K562 (cell line): ENCODE measurements at regions not wholly inside any gene's neighbourhood (a gene's known extent, or its start where the extent isn't known, plus 50 kb on each side); places are given as distances from the start of the nearest gene placed in this dataset.

Source experiments
- ATAC-seq: fragments of 200-7000 bp; cut with Tn5 transposase; 3 replicates; pipeline ENCODE4 v1.9.1; 2020; ENCODE audit warnings: moderate library complexity
- BruUV-seq: library from RNA; stranded (reverse); fragments of 400-500 nt; replicated peaks from 2 replicates; lab custom pipeline; 2021; lab: Mats Ljungman, UMichigan
- CTCF ChIA-PET: fragments of 300-600 bp; formaldehyde crosslinking; extraction: SDS; loops from one replicate; lab custom pipeline; 2021; ENCODE audit warnings: low intra/inter-chr PET ratio; lab: Yijun Ruan, JAX
- POLR2A ChIA-PET: fragments of 300-600, 350-650 bp; sonication (Branson Sonifier 250); formaldehyde crosslinking; extraction: SDS; loops from one replicate; lab custom pipeline; 2021; ENCODE audit warnings: antibody characterized with exemption, inconsistent platforms; lab: Yijun Ruan, JAX
- DNase-seq, 4 experiments: peaks; one replicate each; pipeline versions ENCODE4 v3.0.0 to v3.0.0-alpha.2; 2011 to 2018; ENCODE audit warnings: low spot score in 3 of 4, mixed read lengths in 3 of 4; ENCODE audit errors: extremely low read depth in 1 of 4
- FAIRE-seq: peaks from 2 replicates; lab custom pipeline; 2011; peaks lifted over from hg19 to GRCh38; lab: Jason Lieb, UNC
- H2AFZ ChIP-seq: 2 replicates; pipeline ENCODE4 v1.6.0; 2011; ENCODE audit warnings: low read depth, low read length, control low read depth, inconsistent platforms
- H3K27ac ChIP-seq: fragments of 200-600 bp; 3 replicates; pipeline ENCODE4 v1.8.0; 2011; ENCODE audit warnings: low read depth, mild to moderate bottlenecking, control low read depth, inconsistent platforms, low read length, moderate library complexity, mixed read lengths; ENCODE audit errors: extremely low read depth
- H3K27me3 ChIP-seq, 2 experiments: fragments of 300-600 bp in 1 of 2; 2 replicates in 1 of 2; 3 replicates in 1 of 2; pipeline versions ENCODE4 v1.6.0 to v1.8.0; 2011; ENCODE audit warnings: inconsistent platforms in 2 of 2, low read length in 2 of 2, mild to moderate bottlenecking in 1 of 2, mixed read lengths in 1 of 2, moderate library complexity in 1 of 2; ENCODE audit not compliant: control insufficient read depth in 2 of 2, insufficient read depth in 2 of 2
- H3K36me3 ChIP-seq: fragments of 300-600 bp; 3 replicates; pipeline ENCODE4 v1.8.0; 2011; ENCODE audit warnings: mild to moderate bottlenecking, low read length, inconsistent platforms; ENCODE audit not compliant: control insufficient read depth, insufficient read depth
- H3K4me1 ChIP-seq, 2 experiments: fragments of 200-600 bp in 1 of 2; replicated peaks in 1 of 2; 2 replicates in 1 of 2; 3 replicates in 1 of 2; pipeline versions ENCODE4 v1.5.1 to v1.8.0; 2011; ENCODE audit warnings: inconsistent platforms in 2 of 2, low read length in 2 of 2, mild to moderate bottlenecking in 1 of 2, mixed read lengths in 1 of 2, moderate library complexity in 1 of 2; ENCODE audit not compliant: control insufficient read depth in 2 of 2, insufficient read depth in 2 of 2
- H3K4me2 ChIP-seq: 2 replicates; pipeline ENCODE4 v1.6.1; 2011; ENCODE audit warnings: low read length, control low read depth, inconsistent platforms, mixed read lengths; ENCODE audit not compliant: insufficient read depth
- H3K4me3 ChIP-seq: fragments of 200-600 bp; sonication (generic), shearing (Covaris generic); 2 replicates; pipeline ENCODE4 v1.5.1; 2016; ENCODE audit warnings: control low read depth, inconsistent platforms
- H3K79me2 ChIP-seq: fragments of 200-600 bp; 3 replicates; pipeline ENCODE4 v1.8.0; 2011; ENCODE audit warnings: low read length, inconsistent platforms; ENCODE audit not compliant: control insufficient read depth, insufficient read depth
- H3K9ac ChIP-seq, 2 experiments: 2 replicates each; pipeline versions ENCODE4 v1.6.0 to v1.6.1; 2011; ENCODE audit warnings: low read depth in 2 of 2, low read length in 2 of 2, control low read depth in 1 of 2, inconsistent platforms in 1 of 2, mild to moderate bottlenecking in 1 of 2, mixed read lengths in 1 of 2; ENCODE audit not compliant: insufficient read depth in 1 of 2
- H3K9me1 ChIP-seq: one replicate; pipeline ENCODE4 v1.6.0; 2011; ENCODE audit warnings: inconsistent platforms, mild to moderate bottlenecking, low read length, moderate library complexity; ENCODE audit not compliant: control insufficient read depth, insufficient read depth
- H3K9me3 ChIP-seq: replicated peaks from 2 replicates; pipeline ENCODE4 v1.5.1; 2011; ENCODE audit warnings: low read depth, low read length, inconsistent platforms; ENCODE audit not compliant: control insufficient read depth, insufficient read depth
- H4K20me1 ChIP-seq: replicated peaks from 2 replicates; pipeline ENCODE4 v1.6.1; 2011; ENCODE audit warnings: low read length, inconsistent platforms, mixed read lengths; ENCODE audit not compliant: control insufficient read depth, insufficient read depth
- DMBX1 ChIP-seq: fragments of 250-450 bp; sonication (Bioruptor Pico); IDR thresholded peaks from 2 replicates; pipeline ENCODE4 v1.8.0; 2022; ENCODE audit warnings: inconsistent platforms, mild to moderate bottlenecking, moderate library complexity, borderline replicate concordance
- EZH2 ChIP-seq: IDR thresholded peaks from 2 replicates; pipeline ENCODE4 v1.6.1; 2012; ENCODE audit warnings: low read depth, mild to moderate bottlenecking, inconsistent platforms, low read length, borderline replicate concordance
- MAX ChIP-seq: sonication (generic); formaldehyde crosslinking; IDR thresholded peaks from 2 replicates; pipeline ENCODE4 v1.9.0; 2022; ENCODE audit warnings: mild to moderate bottlenecking, missing genetic modification reagents
- MYC ChIP-seq, 2 experiments: fragments of 250-450 bp in 1 of 2; sonication (Bioruptor Pico) in 1 of 2; IDR thresholded peaks; 2 replicates each; pipeline versions ENCODE4 v1.5.1 to v1.6.1; 2012 to 2021; ENCODE audit warnings: low read depth in 2 of 2, borderline replicate concordance in 1 of 2, improper control_type of control experiment in 1 of 2, low read length in 1 of 2, mild to moderate bottlenecking in 1 of 2, moderate library complexity in 1 of 2
- NR0B1 ChIP-seq: fragments of 450-650 bp; IDR thresholded peaks from one replicate; pipeline ENCODE4 v1.6.1; 2018; ENCODE audit warnings: mild to moderate bottlenecking, moderate library complexity; ENCODE audit not compliant: partially characterized antibody
- RUNX1 ChIP-seq: sonication (generic); IDR thresholded peaks from 2 replicates; pipeline ENCODE4 v1.6.1; 2016; ENCODE audit warnings: antibody characterized with exemption, low read depth
- ZBTB7A ChIP-seq: IDR thresholded peaks from 2 replicates; pipeline ENCODE4 v1.6.1; 2011; ENCODE audit warnings: low read depth, mild to moderate bottlenecking, low read length, moderate library complexity, borderline replicate concordance; ENCODE audit not compliant: control insufficient read depth
- ZBTB8A ChIP-seq: fragments of 450-650 bp; IDR thresholded peaks from 2 replicates; pipeline ENCODE4 v1.6.1; 2018; ENCODE audit warnings: mild to moderate bottlenecking, moderate library complexity; ENCODE audit not compliant: partially characterized antibody
- ZKSCAN1 ChIP-seq: fragments of 150-350 bp; IDR thresholded peaks from 2 replicates; pipeline ENCODE4 v1.6.1; 2016; ENCODE audit warnings: low read depth, low read length
- ZMIZ1 ChIP-seq, 2 experiments: fragments of 150-350 bp in 1 of 2; IDR thresholded peaks; 2 replicates each; pipeline ENCODE4 v1.6.1; 2012 to 2016; ENCODE audit warnings: low read depth in 2 of 2, low read length in 2 of 2, mild to moderate bottlenecking in 1 of 2, moderate library complexity in 1 of 2
- ZNF609 ChIP-seq: sonication (generic); formaldehyde crosslinking; IDR thresholded peaks from 2 replicates; pipeline ENCODE4 v1.8.1; 2023; ENCODE audit warnings: missing genetic modification reagents, mild to moderate bottlenecking, borderline replicate concordance
- WGBS: fragments of 100-300 bp; shearing (Covaris generic); methylation state at CpG from one replicate; pipeline ENCODE4 v1.1.6; 2016; ENCODE audit warnings: low coverage, mixed read lengths; ENCODE audit not compliant: insufficient coverage; ENCODE audit errors: missing lambda C conversion rate; 5-methylcytosine and 5-hydroxymethylcytosine counted together
- in situ Hi-C: fragments of 300-500 bp; cut with MboI; formaldehyde crosslinking; loops from 4 replicates; pipeline ENCODE4 v1.15.0; 2018; ENCODE audit warnings: inconsistent platforms, mixed read lengths
- intact Hi-C: fragments of 100-400 bp; cut with micrococcal nuclease; formaldehyde crosslinking; loops from 2 replicates; pipeline ENCODE4 v1.14.2; 2022

- FAIRE-seq (no peak), ATAC-seq (no peak), DNase-seq (no peak)
- Histone ChIP-seq H3K9me1 (no peaks in the 10 kb centered on the region), H3K27me3 (no peaks in the 10 kb centered on the region), H3K4me2 (no peak overlapping the region), H2AFZ (no peak overlapping the region), H3K4me1 (no peaks in the 10 kb centered on the region), H3K27ac (no peak overlapping the region), H4K20me1 (no peaks in the 10 kb centered on the region), H3K36me3 (no peaks in the 10 kb centered on the region), H3K4me3 (no peak overlapping the region), H3K9me3 (no peaks in the 10 kb centered on the region), H3K79me2 (no peaks in the 10 kb centered on the region), H3K9ac (no peak overlapping the region)
- 0% methylated on average over 2 of the region's 2 CpGs for WGBS
- intact Hi-C loops: no loop called here
- TF ChIP-seq ZNF609 (CRISPR knock-in tag) (no peak), ZKSCAN1 (no peak), NR0B1 (no peak), RUNX1 (no peak), MAX (CRISPR knock-in tag) (no peak), EZH2 (no peak), DMBX1 (no peak), ZMIZ1 (IDR thresholded peaks at IDR 0.05; ENCODE audit: low read depth in 2 of 2, low read length in 2 of 2) (no peak), MYC (IDR thresholded peaks at IDR 0.05; ENCODE audit: low read depth, low read length) (no peak), MYC (CRISPR knock-in tag; IDR thresholded peaks at IDR 0.05; ENCODE audit: borderline replicate concordance, low read depth) (no peak), ZBTB8A (no peak), ZBTB7A (no peak)
- in situ Hi-C loops: no loop called here
- ChIA-PET CTCF (no interaction called here), POLR2A (no interaction called here)
- BruUV-seq: no TSS peak
Measured at GRCh38 chr5:62126090-62126489, 179.9 kb upstream of the KIF2A start.
